Astrocyte (in vitro differentiated cells and primary cell): ENCODE measurements at regions not wholly inside any gene's neighbourhood (a gene's known extent, or its start where the extent isn't known, plus 50 kb on each side); places are given as distances from the start of the nearest gene placed in this dataset.

Experiments
- DNase-seq: peaks from one replicate; pipeline ENCODE4 v3.0.0-alpha.2; 2010; ENCODE audit warnings: low read depth
- FAIRE-seq: peaks from 2 replicates; lab custom pipeline; 2011; peaks lifted over from hg19 to GRCh38; lab: Jason Lieb, UNC
- H2AFZ ChIP-seq: 2 replicates; pipeline ENCODE4 v1.6.0; 2012; ENCODE audit warnings: low read depth, low read length, inconsistent platforms
- H3K27ac ChIP-seq: 2 replicates; pipeline ENCODE4 v1.5.1; 2011; ENCODE audit warnings: low read depth, low read length, inconsistent platforms
- H3K27me3 ChIP-seq: 2 replicates; pipeline ENCODE4 v1.6.0; 2011; ENCODE audit warnings: low read length, inconsistent platforms; ENCODE audit not compliant: insufficient read depth
- H3K36me3 ChIP-seq: 2 replicates; pipeline ENCODE4 v1.5.1; 2011; ENCODE audit warnings: low read length, inconsistent platforms; ENCODE audit not compliant: insufficient read depth
- H3K4me1 ChIP-seq: 2 replicates; pipeline ENCODE4 v1.5.1; 2011; ENCODE audit warnings: low read length, inconsistent platforms; ENCODE audit not compliant: insufficient read depth
- H3K4me2 ChIP-seq: 2 replicates; pipeline ENCODE4 v1.6.0; 2012; ENCODE audit warnings: low read length, inconsistent platforms
- H3K4me3 ChIP-seq: 2 replicates; pipeline ENCODE4 v1.5.1; 2011; ENCODE audit warnings: low read depth, mild to moderate bottlenecking, low read length, inconsistent platforms; ENCODE audit not compliant: insufficient read depth
- H3K79me2 ChIP-seq: 2 replicates; pipeline ENCODE4 v1.6.0; 2012; ENCODE audit warnings: mild to moderate bottlenecking, low read length, inconsistent platforms; ENCODE audit not compliant: insufficient read depth
- H3K9ac ChIP-seq: 2 replicates; pipeline ENCODE4 v1.6.0; 2012; ENCODE audit warnings: mild to moderate bottlenecking, low read length, inconsistent platforms
- H3K9me3 ChIP-seq: 2 replicates; pipeline ENCODE4 v1.5.1; 2012; ENCODE audit warnings: low read depth, mild to moderate bottlenecking, low read length, inconsistent platforms; ENCODE audit not compliant: insufficient read depth
- H4K20me1 ChIP-seq: 2 replicates; pipeline ENCODE4 v1.6.0; 2012; ENCODE audit warnings: low read length, inconsistent platforms; ENCODE audit not compliant: insufficient read depth
- H3K27ac Mint-ChIP-seq: one replicate; pipeline ENCODE4 v1.8.0; 2021; ENCODE audit warnings: mild to moderate bottlenecking, mixed read lengths; ENCODE audit not compliant: unreplicated experiment
- H3K27me3 Mint-ChIP-seq: one replicate; pipeline ENCODE4 v1.8.0; 2021; ENCODE audit warnings: low read depth, mixed read lengths; ENCODE audit not compliant: unreplicated experiment
- H3K36me3 Mint-ChIP-seq: one replicate; pipeline ENCODE4 v1.8.0; 2021; ENCODE audit warnings: low read depth, mixed read lengths; ENCODE audit not compliant: unreplicated experiment
- H3K4me1 Mint-ChIP-seq: one replicate; pipeline ENCODE4 v1.8.0; 2021; ENCODE audit warnings: low read depth, mixed read lengths; ENCODE audit not compliant: unreplicated experiment
- H3K4me3 Mint-ChIP-seq: one replicate; pipeline ENCODE4 v1.8.0; 2021; ENCODE audit warnings: mild to moderate bottlenecking, moderate library complexity, mixed read lengths; ENCODE audit not compliant: unreplicated experiment
- H3K9me3 Mint-ChIP-seq: one replicate; pipeline ENCODE4 v1.8.0; 2021; ENCODE audit warnings: mild to moderate bottlenecking, mixed read lengths; ENCODE audit not compliant: unreplicated experiment
- CTCF ChIP-seq: IDR thresholded peaks from 2 replicates; pipeline ENCODE4 v1.5.1; 2011; ENCODE audit warnings: low read depth, mild to moderate bottlenecking, inconsistent platforms, low read length, moderate library complexity; ENCODE audit not compliant: insufficient read depth
- EZH2 ChIP-seq: IDR thresholded peaks from 2 replicates; pipeline ENCODE4 v1.6.1; 2012; ENCODE audit warnings: mild to moderate bottlenecking, low read length, inconsistent platforms; ENCODE audit not compliant: insufficient read depth

GRCh38 chr5:167284222-167284890 is 1007.1 kb upstream of the WWC1 start:
- no peak overlapping the region for H3K27ac ChIP-seq
- DNase-seq (peak; percentile 49), FAIRE-seq (peak; percentile 43)
- H3K4me1 ChIP-seq: peaks cover 4% of the 10 kb centered on the region
- no peaks in the 10 kb centered on the region for H3K9me3 Mint-ChIP-seq
- no peaks in the 10 kb centered on the region for H3K36me3 Mint-ChIP-seq
- no peak overlapping the region for H3K4me3 Mint-ChIP-seq
- H3K79me2 ChIP-seq: no peaks in the 10 kb centered on the region
- H2AFZ ChIP-seq: no peak overlapping the region
- no peak overlapping the region for H3K9ac ChIP-seq
- H3K36me3 ChIP-seq: no peaks in the 10 kb centered on the region
- no peak overlapping the region for H3K27ac Mint-ChIP-seq
- H3K9me3 ChIP-seq: no peaks in the 10 kb centered on the region
- H4K20me1 ChIP-seq: no peaks in the 10 kb centered on the region
- H3K4me1 Mint-ChIP-seq: peaks cover 16% of the 10 kb centered on the region
- H3K27me3 Mint-ChIP-seq: peaks cover 2% of the 10 kb centered on the region
- H3K4me3 ChIP-seq: no peak overlapping the region
- H3K4me2 ChIP-seq: no peak overlapping the region
- TF ChIP-seq EZH2: no peak
- TF ChIP-seq CTCF: no peak
- no peaks in the 10 kb centered on the region for H3K27me3 ChIP-seq

DNA sequence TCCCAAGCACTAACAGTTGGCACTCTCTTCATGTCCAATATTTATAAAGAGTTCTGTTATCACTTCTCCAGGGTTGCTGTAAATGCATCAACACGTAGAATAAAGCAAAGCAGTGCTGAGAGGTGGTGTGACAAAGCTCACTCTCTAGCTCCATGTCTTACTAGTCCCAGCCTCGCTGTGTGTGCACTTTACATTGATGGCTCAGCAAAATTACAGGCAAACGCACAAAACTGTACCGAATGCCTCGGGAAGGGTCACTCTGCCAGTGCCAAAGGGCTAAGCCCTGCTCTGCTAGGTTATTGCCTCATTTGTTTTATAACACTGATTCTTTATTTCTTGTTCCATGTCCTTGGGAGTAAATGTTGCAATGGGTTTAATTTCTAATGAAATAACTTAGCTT is 1005.9 kb upstream of the WWC1 start:
- Histone ChIP-seq H4K20me1 (no peaks in the 10 kb centered on the region), H3K79me2 (no peaks in the 10 kb centered on the region), H3K4me1 (peaks cover 4% of the 10 kb centered on the region), H3K4me2 (no peak overlapping the region), H3K36me3 (no peaks in the 10 kb centered on the region), H3K9me3 (no peaks in the 10 kb centered on the region), H3K4me3 (no peak overlapping the region), H3K27me3 (no peaks in the 10 kb centered on the region), H3K27ac (no peak overlapping the region), H3K9ac (no peak overlapping the region), H2AFZ (no peak overlapping the region)
- DNase-seq (no peak), FAIRE-seq (no peak)
- H3K9me3 Mint-ChIP-seq: no peaks in the 10 kb centered on the region
- H3K4me3 Mint-ChIP-seq: no peak overlapping the region
- peaks cover 13% of the 10 kb centered on the region for H3K4me1 Mint-ChIP-seq
- H3K36me3 Mint-ChIP-seq: no peaks in the 10 kb centered on the region
- no peak for TF ChIP-seq EZH2
- TF ChIP-seq CTCF: no peak
- no peak overlapping the region for H3K27ac Mint-ChIP-seq
- no peaks in the 10 kb centered on the region for H3K27me3 Mint-ChIP-seq

GRCh38 chr5:167286891-167287290 is 1004.6 kb upstream of the WWC1 start:
- FAIRE-seq (no peak), DNase-seq (no peak)
- TF ChIP-seq CTCF (no peak), EZH2 (no peak)
- H3K4me1 Mint-ChIP-seq: peaks cover 13% of the 10 kb centered on the region
- Histone ChIP-seq H3K4me2 (no peak overlapping the region), H3K4me1 (peaks cover 4% of the 10 kb centered on the region), H3K27me3 (no peaks in the 10 kb centered on the region), H3K9me3 (no peaks in the 10 kb centered on the region), H3K79me2 (no peaks in the 10 kb centered on the region), H3K9ac (no peak overlapping the region), H3K27ac (no peak overlapping the region), H3K36me3 (no peaks in the 10 kb centered on the region), H3K4me3 (no peak overlapping the region), H4K20me1 (no peaks in the 10 kb centered on the region), H2AFZ (no peak overlapping the region)
- no peaks in the 10 kb centered on the region for H3K9me3 Mint-ChIP-seq
- no peak overlapping the region for H3K27ac Mint-ChIP-seq
- no peak overlapping the region for H3K4me3 Mint-ChIP-seq
- no peaks in the 10 kb centered on the region for H3K27me3 Mint-ChIP-seq
- H3K36me3 Mint-ChIP-seq: no peaks in the 10 kb centered on the region
